Vagina (tissue), 2 donors: ENCODE measurements at regions not wholly inside any gene's neighbourhood (a gene's known extent, or its start where the extent isn't known, plus 50 kb on each side); places are given as distances from the start of the nearest gene placed in this dataset.

Experiments
- DNase-seq, 2 donors: peaks; one replicate each; pipeline ENCODE4 v3.0.0-alpha.2; 2017; ENCODE audit errors: extremely low spot score in 2 of 2
- H3K27ac ChIP-seq: fragments of 200-600 bp; sonication (generic); one replicate; pipeline ENCODE4 v1.5.1; 2019
- H3K27me3 ChIP-seq: fragments of 200-600 bp; sonication (generic); one replicate; pipeline ENCODE4 v1.5.1; 2019
- H3K36me3 ChIP-seq, 2 donors: fragments of 200-600 bp; sonication (generic); one replicate each; pipeline ENCODE4 v1.5.1; 2017 to 2019
- H3K4me1 ChIP-seq: fragments of 200-600 bp; sonication (generic); one replicate; pipeline ENCODE4 v1.5.1; 2019
- H3K4me3 ChIP-seq, 2 donors: fragments of 200-600 bp; sonication (generic); 1 replicate in 1 of 2; 2 replicates in 1 of 2; pipeline ENCODE4 v1.5.1; 2016 to 2019
- H3K9me3 ChIP-seq: fragments of 200-600 bp; sonication (generic); one replicate; pipeline ENCODE4 v1.5.1; 2019
- CTCF ChIP-seq, 3 experiments: fragments of 450-650 bp in 2 of 3; fragments of 200-600 bp in 1 of 3; sonication (generic) in 1 of 3; IDR thresholded peaks; one replicate each; pipeline ENCODE4 v1.5.1; 2017 to 2019; ENCODE audit warnings: antibody characterized with exemption in 3 of 3, mild to moderate bottlenecking in 2 of 3, moderate library complexity in 2 of 3
- POLR2A ChIP-seq, 2 donors: fragments of 450-650 bp; IDR thresholded peaks; one replicate each; pipeline ENCODE4 v1.6.1; 2017; ENCODE audit warnings: antibody characterized with exemption in 2 of 2, mild to moderate bottlenecking in 2 of 2, moderate library complexity in 2 of 2
- POLR2AphosphoS5 ChIP-seq, 2 donors: sonication (generic); formaldehyde crosslinking; IDR thresholded peaks; one replicate each; pipeline ENCODE4 v1.9.0; 2017; ENCODE audit warnings: antibody characterized with exemption in 2 of 2, mild to moderate bottlenecking in 2 of 2, low read depth in 1 of 2; ENCODE audit not compliant: insufficient read depth in 1 of 2
- intact Hi-C: fragments of 100-400 bp; cut with DNase I; formaldehyde crosslinking; loops from one replicate; pipeline ENCODE4 v1.15.1; 2023

GRCh38 chr13:82412749-82413148 is 1469.5 kb downstream of the SLITRK1 start:
- Histone ChIP-seq H3K4me3 (no peak overlapping the region), H3K36me3 (no peaks in the 10 kb centered on the region), H3K27ac (no peak overlapping the region), H3K9me3 (no peaks in the 10 kb centered on the region), H3K27me3 (no peaks in the 10 kb centered on the region), H3K4me1 (no peaks in the 10 kb centered on the region)
- intact Hi-C loops, result no loop called here
- TF ChIP-seq POLR2AphosphoS5 (IDR thresholded peaks at IDR 0.05; ENCODE audit: insufficient read depth in 1 of 2, low read depth in 1 of 2), result no peak
- TF ChIP-seq POLR2A (IDR thresholded peaks at IDR 0.05), result no peak
- TF ChIP-seq CTCF (IDR thresholded peaks at IDR 0.05), result no peak
- DNase-seq, result no peak

GRCh38 chr13:82407321-82407720 is 1475.0 kb downstream of the SLITRK1 start:
- H3K4me1 ChIP-seq, result no peaks in the 10 kb centered on the region
- TF ChIP-seq POLR2AphosphoS5 (IDR thresholded peaks at IDR 0.05; ENCODE audit: insufficient read depth in 1 of 2, low read depth in 1 of 2) (no peak), POLR2A (IDR thresholded peaks at IDR 0.05) (no peak), CTCF (IDR thresholded peaks at IDR 0.05) (no peak)
- intact Hi-C loops, result no loop called here
- no peak overlapping the region for H3K4me3 ChIP-seq
- no peak overlapping the region for H3K27ac ChIP-seq
- no peak for DNase-seq
- no peaks in the 10 kb centered on the region for H3K9me3 ChIP-seq
- H3K36me3 ChIP-seq, result no peaks in the 10 kb centered on the region
- no peaks in the 10 kb centered on the region for H3K27me3 ChIP-seq

- Histone ChIP-seq H3K4me3 (no peak overlapping the region), H3K9me3 (no peaks in the 10 kb centered on the region), H3K27me3 (no peaks in the 10 kb centered on the region), H3K36me3 (no peaks in the 10 kb centered on the region), H3K4me1 (no peaks in the 10 kb centered on the region), H3K27ac (no peak overlapping the region)
- intact Hi-C loops, result no loop called here
- DNase-seq, result no peak
- TF ChIP-seq POLR2A (IDR thresholded peaks at IDR 0.05), result no peak
- TF ChIP-seq CTCF (IDR thresholded peaks at IDR 0.05), result no peak
- TF ChIP-seq POLR2AphosphoS5 (IDR thresholded peaks at IDR 0.05; ENCODE audit: insufficient read depth in 1 of 2, low read depth in 1 of 2), result no peak
Observed at GRCh38 chr13:82374719-82375118, 1507.6 kb downstream of the SLITRK1 start.

GRCh38 chr13:82370316-82370715 is 1512.0 kb downstream of the SLITRK1 start:
- no peaks in the 10 kb centered on the region for H3K9me3 ChIP-seq
- no peaks in the 10 kb centered on the region for H3K36me3 ChIP-seq
- H3K27me3 ChIP-seq, result no peaks in the 10 kb centered on the region
- DNase-seq, result no peak
- no peak overlapping the region for H3K4me3 ChIP-seq
- intact Hi-C loops, result no loop called here
- no peak overlapping the region for H3K27ac ChIP-seq
- H3K4me1 ChIP-seq, result no peaks in the 10 kb centered on the region
- TF ChIP-seq CTCF (IDR thresholded peaks at IDR 0.05) (no peak), POLR2AphosphoS5 (IDR thresholded peaks at IDR 0.05; ENCODE audit: insufficient read depth in 1 of 2, low read depth in 1 of 2) (no peak), POLR2A (IDR thresholded peaks at IDR 0.05) (no peak)

- no peak for DNase-seq
- no peaks in the 10 kb centered on the region for H3K36me3 ChIP-seq
- intact Hi-C loops, result no loop called here
- no peak overlapping the region for H3K27ac ChIP-seq
- H3K9me3 ChIP-seq, result no peaks in the 10 kb centered on the region
- no peak for TF ChIP-seq POLR2A (IDR thresholded peaks at IDR 0.05)
- no peak for TF ChIP-seq CTCF (IDR thresholded peaks at IDR 0.05)
- TF ChIP-seq POLR2AphosphoS5 (IDR thresholded peaks at IDR 0.05; ENCODE audit: insufficient read depth in 1 of 2, low read depth in 1 of 2), result no peak
- H3K27me3 ChIP-seq, result no peaks in the 10 kb centered on the region
- H3K4me3 ChIP-seq, result no peak overlapping the region
- no peaks in the 10 kb centered on the region for H3K4me1 ChIP-seq
Observed at GRCh38 chr13:82364525-82364924, 1517.7 kb downstream of the SLITRK1 start.
